Stimulated activated effector memory CD8-positive, alpha-beta T cell treated with anti-CD3 and anti-CD28 coated beads, Interleukin-12 subunit alpha, Interleukin-12 subunit beta, amount 100 ng/mL, for 72 hours (primary cell): ENCODE measurements at regions not wholly inside any gene's neighbourhood (a gene's known extent, or its start where the extent isn't known, plus 50 kb on each side); places are given as distances from the start of the nearest gene placed in this dataset.
"Not testable (repeated sequence)": the region's sequence is repeated elsewhere in the genome, so short reads cannot be mapped to it uniquely, and the experiment has no call there.

Experiments
- ATAC-seq: fragments of 150-1000 bp; cut with Tn5 transposase; 2 replicates; pipeline ENCODE4 v1.10.0; 2021
- DNase-seq, 2 donors: peaks; one replicate each; pipeline ENCODE4 v3.0.0; 2021 to 2022; ENCODE audit warnings: low spot score in 2 of 2
- H3K27ac Mint-ChIP-seq: one replicate; pipeline ENCODE4 v1.8.0; 2022; ENCODE audit warnings: mild to moderate bottlenecking, mixed read lengths
- H3K36me3 Mint-ChIP-seq: one replicate; pipeline ENCODE4 v1.8.0; 2022; ENCODE audit warnings: mild to moderate bottlenecking, mixed read lengths
- H3K4me1 Mint-ChIP-seq: one replicate; pipeline ENCODE4 v1.8.0; 2022; ENCODE audit warnings: mixed read lengths
- H3K4me3 Mint-ChIP-seq: one replicate; pipeline ENCODE4 v1.8.0; 2022; ENCODE audit warnings: mild to moderate bottlenecking, mixed read lengths
- H3K9me3 Mint-ChIP-seq: one replicate; pipeline ENCODE4 v1.8.0; 2022; ENCODE audit warnings: mixed read lengths

- no peak overlapping the region for H3K27ac Mint-ChIP-seq
Measured at GRCh38 chr16:21523411-21524067, 75.8 kb upstream of the METTL9 start.

GRCh38 chr16:21524068-21524751 is 75.2 kb upstream of the METTL9 start:
- Mint-ChIP-seq H3K27ac (no peak overlapping the region), H3K36me3 (peaks cover 12% of the 10 kb centered on the region), H3K4me1 (peaks cover 5% of the 10 kb centered on the region), H3K9me3 (no peaks in the 10 kb centered on the region), H3K4me3 (no peak overlapping the region)
- ATAC-seq (no peak), DNase-seq (no peak)

More at GRCh38 chr16:21523411-21524067, 75.8 kb upstream of the METTL9 start:
- no peak overlapping the region for H3K4me3 Mint-ChIP-seq
- peaks cover 9% of the 10 kb centered on the region for H3K4me1 Mint-ChIP-seq
- DNase-seq, result peak in 1 of 2 donors; percentile 56
- no peaks in the 10 kb centered on the region for H3K9me3 Mint-ChIP-seq
- ATAC-seq, result no peak
- peaks cover 18% of the 10 kb centered on the region for H3K36me3 Mint-ChIP-seq

- not testable (repeated sequence) for DNase-seq, ATAC-seq, H3K4me3 Mint-ChIP-seq, H3K36me3 Mint-ChIP-seq, H3K27ac Mint-ChIP-seq, H3K9me3 Mint-ChIP-seq, H3K4me1 Mint-ChIP-seq
Measured at GRCh38 chr16:21524752-21525028, 74.7 kb upstream of the METTL9 start.

DNA sequence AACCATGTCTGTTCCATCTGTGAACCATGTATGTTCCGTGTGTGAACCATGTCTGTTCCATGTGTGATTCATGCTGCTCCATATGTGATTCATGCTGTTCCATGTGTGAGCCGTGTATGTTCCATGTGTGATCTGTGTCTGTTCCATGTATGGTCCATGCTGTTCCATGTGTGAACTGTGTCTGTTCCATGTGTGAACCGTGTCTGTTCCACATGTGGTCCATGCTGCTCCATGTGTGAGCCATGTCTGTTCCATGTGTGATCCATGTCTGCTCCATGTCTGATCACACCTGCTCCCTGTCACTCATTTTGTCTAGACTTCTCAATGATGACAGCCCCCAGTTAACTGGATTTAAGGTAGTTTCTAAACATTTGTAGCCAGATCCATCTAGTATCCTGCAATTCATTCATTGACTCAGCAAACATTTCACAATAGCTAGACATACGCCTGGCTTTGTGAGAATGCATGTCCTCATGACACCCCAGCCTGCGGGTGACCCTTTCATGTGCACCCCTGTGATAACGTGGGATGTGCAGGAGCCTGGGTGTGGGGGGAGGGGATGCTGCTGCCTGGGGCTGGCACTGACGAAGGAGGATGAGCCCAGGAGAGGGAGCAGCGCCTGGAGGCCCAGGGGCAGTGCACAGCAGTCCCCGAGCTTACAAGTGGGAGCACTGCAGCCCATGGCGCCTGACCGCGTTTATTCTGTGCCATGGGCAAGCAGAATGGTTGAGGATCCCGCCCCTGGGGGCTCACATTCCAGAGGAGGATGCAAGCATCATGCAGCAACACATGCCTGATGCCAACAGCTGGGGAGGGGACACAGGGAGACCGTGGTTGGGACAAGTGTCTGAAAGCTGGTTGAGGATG is 74.1 kb upstream of the METTL9 start:
- H3K4me1 Mint-ChIP-seq, H3K36me3 Mint-ChIP-seq, H3K4me3 Mint-ChIP-seq, DNase-seq, H3K27ac Mint-ChIP-seq, ATAC-seq, H3K9me3 Mint-ChIP-seq: not testable (repeated sequence)

DNA sequence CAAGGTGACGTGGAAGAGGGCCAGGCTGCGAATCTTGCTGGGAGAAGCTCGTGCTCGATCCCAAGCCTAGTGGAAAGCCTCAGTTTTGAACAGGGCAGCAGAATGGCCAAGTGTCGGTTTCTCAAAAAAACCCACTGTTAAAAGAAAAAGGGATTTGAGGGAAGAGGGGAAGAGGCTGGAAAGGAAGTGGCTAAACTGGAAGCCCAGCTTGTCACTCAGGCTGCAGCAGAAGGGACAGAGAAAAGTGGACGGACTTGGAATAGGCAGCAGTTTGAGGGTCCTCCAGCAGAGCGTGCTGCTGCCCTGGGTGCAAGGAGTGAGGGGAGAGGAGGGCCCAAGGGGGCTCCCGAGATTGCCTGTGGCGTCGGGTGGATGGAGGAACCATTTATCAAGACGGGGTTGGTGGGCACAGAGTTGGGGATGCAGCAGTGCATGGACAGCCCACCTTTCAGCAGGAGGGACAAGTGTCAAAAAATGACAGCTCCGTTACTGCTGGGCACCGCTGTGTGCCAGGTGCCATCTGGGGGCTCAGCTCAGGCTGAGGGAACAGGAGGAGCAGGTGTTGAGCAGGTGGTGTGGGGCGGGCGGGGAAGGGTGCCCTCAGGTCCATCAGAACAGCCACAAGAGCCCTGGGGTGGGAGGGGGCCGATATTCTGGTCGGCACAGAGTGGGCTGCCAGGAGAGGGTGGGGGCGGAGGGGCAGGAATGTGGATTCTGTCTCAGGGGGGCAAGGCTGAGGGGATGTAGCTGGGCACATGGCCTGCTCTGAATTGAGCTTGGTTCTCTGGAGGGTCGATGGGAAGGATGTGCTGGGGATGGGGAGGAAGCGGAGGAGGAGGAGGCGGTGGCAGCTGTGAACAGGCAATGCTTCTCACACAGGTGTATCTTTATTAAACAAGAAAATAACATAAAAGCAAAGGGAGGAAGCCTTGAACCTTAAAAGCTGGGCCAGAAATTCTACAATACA is 73.1 kb upstream of the METTL9 start:
- not testable (repeated sequence) for H3K4me1 Mint-ChIP-seq, H3K27ac Mint-ChIP-seq, H3K9me3 Mint-ChIP-seq, ATAC-seq, DNase-seq, H3K36me3 Mint-ChIP-seq, H3K4me3 Mint-ChIP-seq

DNA sequence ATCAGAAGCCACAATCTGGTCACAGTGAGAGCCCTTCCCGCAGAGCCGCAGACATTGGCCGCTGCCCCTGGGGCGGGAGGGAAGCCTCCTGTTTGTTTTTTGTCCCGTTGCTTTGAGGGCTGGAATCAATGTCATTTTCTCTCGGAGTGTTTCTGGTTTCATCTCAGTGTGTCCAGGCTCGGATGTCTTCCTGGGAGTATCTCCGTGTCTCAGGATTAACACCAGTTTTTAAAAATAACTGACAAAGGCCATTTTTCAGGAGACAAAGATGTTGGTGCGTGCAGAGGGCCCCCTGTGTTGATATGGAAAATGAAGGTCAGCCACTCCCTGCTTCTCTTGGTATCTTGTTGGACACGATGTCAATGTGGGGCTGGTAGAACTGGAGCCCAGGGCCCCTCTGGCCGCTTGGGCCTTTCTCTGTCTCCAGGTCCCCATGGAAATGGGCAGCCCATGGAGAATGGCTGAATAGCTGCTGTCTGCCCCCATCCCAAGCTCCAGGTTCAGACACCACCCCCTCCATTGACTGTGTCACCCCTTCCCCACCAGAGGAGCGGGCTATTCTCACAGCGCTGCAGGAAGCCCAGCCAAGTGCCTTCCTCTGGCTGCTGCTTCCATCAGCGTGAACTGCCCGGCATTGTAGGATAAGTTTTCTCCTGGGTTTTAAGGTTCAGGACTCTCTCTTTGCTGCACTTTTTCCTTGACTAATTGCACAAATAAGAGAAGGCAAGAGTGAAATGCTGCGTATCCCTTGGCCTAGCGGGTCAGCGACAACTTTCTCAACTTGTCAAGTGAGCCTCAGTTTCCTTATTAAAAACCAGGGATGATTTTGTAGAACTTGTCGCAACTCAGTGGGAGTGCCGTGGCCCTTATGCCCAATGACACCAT is 72.2 kb upstream of the METTL9 start:
- Mint-ChIP-seq H3K4me1 (no peaks in the 10 kb centered on the region), H3K4me3 (no peak overlapping the region), H3K27ac (no peak overlapping the region), H3K36me3 (no peaks in the 10 kb centered on the region), H3K9me3 (no peaks in the 10 kb centered on the region)
- ATAC-seq (no peak), DNase-seq (no peak)

DNA sequence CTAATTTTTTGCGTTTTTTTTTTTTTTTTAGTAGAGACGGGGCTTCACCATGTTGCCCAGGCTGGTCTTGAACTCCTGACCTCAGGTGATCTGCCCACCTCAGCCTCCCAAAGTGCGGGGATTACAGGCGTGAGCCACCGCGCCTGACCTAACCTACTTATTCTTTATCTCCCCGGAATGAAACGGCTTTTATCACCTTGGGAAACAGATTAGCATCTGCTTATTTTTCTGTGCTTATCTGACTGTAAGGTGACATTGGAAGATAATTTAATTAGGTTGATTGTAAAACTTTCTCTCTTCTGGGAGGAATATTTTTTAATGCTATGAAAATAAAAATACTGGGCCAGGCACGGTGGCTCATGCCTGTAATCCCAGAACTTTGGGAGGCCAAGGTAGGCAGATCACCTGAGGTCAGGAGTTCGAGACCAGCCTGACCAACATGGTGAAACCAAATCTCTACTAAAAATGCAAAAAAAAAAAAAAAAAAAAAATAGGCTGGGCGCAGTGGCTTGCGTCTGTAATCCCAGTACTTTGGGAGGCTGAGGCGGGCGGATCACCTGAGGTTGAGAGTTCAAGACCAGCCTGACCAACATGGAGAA is 70.2 kb upstream of the METTL9 start:
- not testable (repeated sequence) for H3K4me1 Mint-ChIP-seq, H3K27ac Mint-ChIP-seq

GRCh38 chr16:21530729-21531383 is 68.5 kb upstream of the METTL9 start:
- not testable (repeated sequence) for H3K9me3 Mint-ChIP-seq, H3K36me3 Mint-ChIP-seq, H3K4me3 Mint-ChIP-seq, H3K4me1 Mint-ChIP-seq, DNase-seq, ATAC-seq
- H3K27ac Mint-ChIP-seq, result peak overlapping the region; percentile 56

More for the DNA sequence above, 70.2 kb upstream of the METTL9 start:
- H3K4me3 Mint-ChIP-seq, H3K9me3 Mint-ChIP-seq, DNase-seq, ATAC-seq, H3K36me3 Mint-ChIP-seq: not testable (repeated sequence)

GRCh38 chr16:21532996-21533395 is 66.4 kb upstream of the METTL9 start:
- H3K4me1 Mint-ChIP-seq, H3K4me3 Mint-ChIP-seq, H3K36me3 Mint-ChIP-seq, DNase-seq, H3K9me3 Mint-ChIP-seq, H3K27ac Mint-ChIP-seq: not testable (repeated sequence)
- ATAC-seq, result peak; percentile 14

GRCh38 chr16:21533474-21533873 is 65.9 kb upstream of the METTL9 start:
- not testable (repeated sequence) for H3K9me3 Mint-ChIP-seq, H3K4me3 Mint-ChIP-seq, H3K36me3 Mint-ChIP-seq, H3K27ac Mint-ChIP-seq, DNase-seq, ATAC-seq, H3K4me1 Mint-ChIP-seq

DNA sequence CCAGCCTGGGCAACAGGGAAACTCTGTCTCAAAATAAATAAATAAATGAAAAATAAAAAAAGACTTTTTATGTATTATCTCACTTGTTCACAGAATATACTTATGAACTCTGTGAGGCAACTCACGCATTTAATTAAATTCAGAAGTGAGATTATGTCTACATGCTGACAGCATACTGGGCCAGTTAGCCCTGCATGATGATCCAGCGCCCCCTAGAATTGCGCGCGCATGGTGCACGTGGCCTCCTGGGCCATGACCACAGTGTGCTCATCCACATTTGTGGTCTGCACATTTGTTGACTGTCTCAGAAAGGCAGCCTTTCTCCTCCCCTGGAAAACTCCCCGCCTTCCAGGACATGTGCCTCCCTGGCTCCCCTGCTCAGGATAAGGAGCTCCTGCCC is 64.8 kb upstream of the METTL9 start:
- not testable (repeated sequence) for H3K4me1 Mint-ChIP-seq, H3K36me3 Mint-ChIP-seq, H3K27ac Mint-ChIP-seq, H3K9me3 Mint-ChIP-seq, DNase-seq, H3K4me3 Mint-ChIP-seq
- ATAC-seq, result peak; percentile 78

- ATAC-seq, H3K4me3 Mint-ChIP-seq, H3K9me3 Mint-ChIP-seq, DNase-seq, H3K27ac Mint-ChIP-seq, H3K36me3 Mint-ChIP-seq: not testable (repeated sequence)
- H3K4me1 Mint-ChIP-seq, result peaks cover 12% of the 10 kb centered on the region
Measured at GRCh38 chr16:21535201-21535600, 64.2 kb upstream of the METTL9 start.

DNA sequence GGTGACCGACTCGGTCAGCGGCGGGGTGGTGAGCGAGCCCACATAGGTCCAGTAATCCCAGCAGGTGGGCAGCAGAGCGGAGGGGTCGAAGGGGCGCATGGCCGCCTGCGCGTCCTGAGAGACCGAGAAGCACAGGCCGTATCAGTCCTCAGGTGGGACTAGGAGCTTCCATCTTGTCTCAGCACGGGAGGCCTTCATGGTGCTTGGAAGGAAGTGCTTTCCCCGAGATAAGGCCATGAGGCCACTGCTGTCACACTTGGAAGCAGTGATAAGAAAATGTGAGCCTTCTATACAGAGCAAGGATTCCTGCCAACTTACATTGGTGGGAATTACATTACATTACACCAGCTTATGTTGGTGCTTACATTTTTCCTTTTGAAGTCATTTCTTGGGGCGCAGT is 62.6 kb upstream of the METTL9 start:
- not testable (repeated sequence) for H3K4me3 Mint-ChIP-seq, H3K27ac Mint-ChIP-seq, ATAC-seq

More for the DNA sequence above, 62.6 kb upstream of the METTL9 start:
- H3K9me3 Mint-ChIP-seq, DNase-seq: not testable (repeated sequence)
- Mint-ChIP-seq H3K36me3 (peaks cover 14% of the 10 kb centered on the region), H3K4me1 (peaks cover 25% of the 10 kb centered on the region)
